HG03432 (cell line): ENCODE measurements at regions not wholly inside any gene's neighbourhood (a gene's known extent, or its start where the extent isn't known, plus 50 kb on each side); places are given as distances from the start of the nearest gene placed in this dataset.

ENCODE experiments used
- ATAC-seq: cut with Tn5 transposase; IDR thresholded peaks from one replicate; pipeline ENCODE4 v1.9.1; 2021; ENCODE audit warnings: mild to moderate bottlenecking, moderate library complexity; ENCODE audit not compliant: unreplicated experiment

DNA sequence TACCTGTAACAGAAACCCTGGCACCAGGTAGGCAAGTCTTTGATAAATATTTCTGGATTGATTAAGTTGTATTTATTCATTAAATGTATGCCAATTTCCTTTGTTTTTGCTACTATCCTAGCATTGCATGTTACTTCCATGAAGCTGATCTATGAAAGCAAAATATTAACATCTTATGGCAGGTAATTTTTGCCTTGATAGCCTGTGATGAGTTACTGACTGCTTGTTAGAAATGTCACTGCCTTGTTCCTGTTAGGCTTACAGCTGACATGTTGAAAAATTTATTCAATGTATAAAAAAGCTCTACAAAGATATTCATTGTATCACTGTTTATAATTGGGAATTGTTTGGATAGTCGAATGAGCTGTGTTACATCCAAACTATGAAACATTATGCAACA is 830.1 kb downstream of the TUSC7 start:
- no peak for ATAC-seq

DNA sequence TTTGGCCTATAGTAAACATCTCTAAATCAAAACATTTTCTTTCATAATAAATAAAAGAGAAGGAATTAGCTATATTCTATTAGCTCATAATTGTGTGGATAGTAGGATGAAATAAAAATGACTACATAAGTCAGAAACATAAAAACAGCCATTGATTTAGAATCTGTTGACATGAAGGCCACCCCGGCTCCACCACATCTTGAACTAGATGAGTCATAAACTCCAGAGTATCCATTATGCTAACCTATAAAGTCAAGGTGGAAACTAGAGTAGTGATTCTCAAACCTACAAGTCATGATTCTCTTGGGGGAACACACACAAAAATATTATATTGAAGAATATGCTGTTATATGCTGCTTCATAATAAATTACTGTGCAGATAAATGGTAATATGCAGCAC is 831.0 kb downstream of the TUSC7 start:
- no peak for ATAC-seq

DNA sequence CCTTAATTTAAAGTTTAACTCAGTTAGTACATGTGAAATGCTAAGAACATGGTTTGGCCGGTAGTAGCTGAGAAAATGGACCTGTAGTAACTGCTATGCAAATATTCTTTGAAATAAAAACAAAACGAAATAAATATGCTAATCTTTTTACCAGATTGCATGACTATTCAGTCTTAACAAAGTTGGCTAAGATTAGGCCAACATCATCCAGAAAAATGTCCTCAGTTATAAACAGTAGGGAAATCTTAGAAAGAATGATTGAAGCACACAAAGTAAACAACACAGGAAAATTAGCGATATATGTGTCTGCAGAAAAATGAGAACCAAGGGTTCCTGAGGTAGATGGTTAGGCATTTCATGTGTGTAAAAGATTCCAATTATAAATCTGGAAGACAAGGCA is 832.1 kb downstream of the TUSC7 start:
- no peak for ATAC-seq

DNA sequence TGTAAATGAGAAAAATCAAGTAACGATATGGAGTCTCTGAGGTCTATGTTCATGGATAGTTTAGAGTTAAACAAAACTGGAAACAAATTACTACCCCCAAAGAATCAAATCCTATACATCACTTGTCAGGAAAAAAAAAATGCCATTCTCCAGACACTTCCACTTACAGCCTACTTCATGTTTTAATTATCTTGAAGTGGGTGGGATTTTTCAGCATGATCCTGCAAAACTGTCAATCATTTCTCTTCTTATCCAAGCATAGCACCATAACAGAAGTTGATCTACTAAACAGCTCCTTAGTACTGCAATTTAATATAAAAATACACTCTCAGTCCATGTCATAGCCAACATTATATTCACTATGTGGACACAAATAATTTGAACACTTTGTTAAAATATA is 833.9 kb downstream of the TUSC7 start:
- no peak for ATAC-seq

DNA sequence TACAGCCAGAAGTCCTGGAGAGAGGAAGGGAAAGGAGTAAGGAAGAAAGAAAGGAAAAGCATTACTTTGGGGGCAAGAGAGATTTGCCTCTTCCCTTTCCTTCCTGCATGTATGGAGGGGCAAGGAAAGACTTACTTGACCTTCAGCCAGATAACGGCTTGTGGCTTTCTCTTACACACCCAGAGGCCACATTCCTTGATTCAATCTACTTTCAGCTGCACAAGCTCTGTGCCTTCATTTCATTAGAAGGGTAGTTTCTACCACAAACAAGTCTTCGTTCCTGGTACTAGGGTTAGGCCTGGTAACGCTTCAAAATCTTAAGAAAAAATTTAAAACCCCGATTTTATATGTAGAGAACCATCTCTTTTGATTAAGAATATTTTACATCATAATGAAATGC is 835.9 kb downstream of the TUSC7 start:
- ATAC-seq = no peak

DNA sequence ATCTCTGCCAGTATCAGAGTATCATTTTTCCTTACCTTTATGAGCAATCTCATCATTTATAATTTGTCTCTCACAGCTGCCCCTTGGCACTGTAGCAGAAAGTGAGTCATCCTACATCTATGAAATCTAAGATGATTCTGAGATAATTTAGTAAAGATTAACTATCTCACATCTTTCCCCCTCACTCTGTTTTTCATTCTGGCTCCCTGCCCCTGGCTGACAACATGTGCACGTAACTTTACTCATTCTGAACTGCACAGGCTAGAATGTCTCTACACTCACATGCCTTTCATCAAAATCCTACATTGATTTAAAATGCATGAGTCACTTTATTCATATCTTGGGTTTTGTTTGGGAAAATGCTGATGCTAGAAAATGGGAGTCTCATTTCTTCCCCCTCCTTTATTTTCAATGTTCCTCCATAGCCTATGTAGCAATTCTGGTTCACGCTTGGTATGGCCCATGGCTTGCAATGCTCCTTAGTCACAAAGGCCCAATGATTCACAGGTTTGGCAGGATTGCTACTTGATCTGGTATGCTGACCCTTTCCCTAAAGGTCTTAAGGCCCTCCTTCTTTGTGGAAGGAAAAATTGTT is 838.5 kb downstream of the TUSC7 start:
- ATAC-seq = no peak

DNA sequence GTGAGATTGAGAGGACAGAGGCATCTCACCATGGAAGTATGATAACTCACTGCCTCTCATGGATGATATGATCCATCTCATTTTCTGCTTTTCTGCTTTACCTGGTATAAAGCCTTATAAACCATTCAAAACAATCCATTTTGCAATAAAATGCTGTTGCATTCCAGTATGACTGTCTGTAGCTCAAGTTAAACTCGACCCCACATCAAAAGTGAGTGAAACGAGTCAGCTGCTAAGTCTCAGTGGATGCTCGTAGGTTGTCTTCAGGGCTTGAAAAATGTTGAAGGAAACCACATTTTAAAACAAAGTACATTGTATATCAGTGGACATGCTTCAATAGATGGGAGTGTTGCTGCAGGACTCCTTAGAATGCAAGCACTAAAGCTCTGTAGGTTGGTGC is 839.0 kb downstream of the TUSC7 start:
- no peak for ATAC-seq

DNA sequence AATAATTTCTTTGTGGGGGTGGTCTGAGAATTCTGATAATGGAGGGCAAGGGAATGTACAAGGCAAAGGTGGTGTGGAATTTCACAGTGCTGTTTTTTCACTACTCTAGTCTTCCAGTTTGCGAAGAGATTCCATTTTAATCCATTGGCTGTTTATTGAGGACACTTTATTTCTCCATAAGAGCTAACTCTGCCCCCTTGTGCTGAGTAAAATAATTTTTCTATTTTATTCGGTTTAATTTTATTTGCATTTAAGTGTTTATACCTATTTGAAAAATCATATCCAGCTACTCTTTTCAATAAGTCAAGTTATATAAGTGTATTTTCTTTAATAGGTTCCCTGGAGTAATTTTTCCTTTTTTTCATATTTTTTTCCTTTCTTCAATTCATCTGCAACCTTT is 840.1 kb downstream of the TUSC7 start:
- no peak for ATAC-seq

DNA sequence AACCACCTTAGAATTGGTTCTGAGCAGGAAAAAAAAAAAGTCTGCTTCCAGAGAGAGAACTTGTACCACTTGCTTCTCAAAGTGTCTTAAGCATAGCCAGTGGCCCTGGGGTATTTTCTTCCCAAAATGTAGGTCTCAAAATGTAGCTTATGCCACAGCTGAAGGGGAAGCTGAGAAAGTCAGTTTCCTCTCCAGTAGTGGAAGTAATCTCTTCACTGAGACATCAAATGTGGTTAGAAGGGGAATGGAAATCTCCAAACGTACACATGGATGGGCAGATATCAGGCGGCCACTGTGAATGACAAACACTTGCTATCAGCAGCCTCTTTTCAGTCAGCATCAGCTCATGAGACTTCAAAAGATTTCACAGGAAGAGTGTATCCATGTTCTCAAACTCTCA is 841.2 kb downstream of the TUSC7 start:
- no peak for ATAC-seq

DNA sequence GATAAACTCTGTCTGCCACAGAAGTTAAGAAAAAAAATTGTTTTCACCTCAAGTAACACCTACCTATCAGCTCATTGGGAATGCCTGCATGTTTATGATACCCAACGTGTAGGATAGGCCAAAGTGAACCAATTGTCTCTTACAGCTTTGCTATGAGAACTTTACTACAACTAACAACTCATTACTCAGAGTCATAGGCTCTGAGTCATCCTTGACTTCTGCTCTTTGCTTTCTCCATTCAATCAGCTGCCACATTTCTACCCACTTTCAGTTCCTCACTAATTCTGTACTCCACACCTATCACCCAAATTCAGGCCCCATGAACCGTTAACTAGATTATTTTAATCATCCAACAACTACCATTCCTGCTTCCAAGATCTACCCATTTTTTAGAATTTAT is 843.9 kb downstream of the TUSC7 start:
- peak; percentile 98 for ATAC-seq

DNA sequence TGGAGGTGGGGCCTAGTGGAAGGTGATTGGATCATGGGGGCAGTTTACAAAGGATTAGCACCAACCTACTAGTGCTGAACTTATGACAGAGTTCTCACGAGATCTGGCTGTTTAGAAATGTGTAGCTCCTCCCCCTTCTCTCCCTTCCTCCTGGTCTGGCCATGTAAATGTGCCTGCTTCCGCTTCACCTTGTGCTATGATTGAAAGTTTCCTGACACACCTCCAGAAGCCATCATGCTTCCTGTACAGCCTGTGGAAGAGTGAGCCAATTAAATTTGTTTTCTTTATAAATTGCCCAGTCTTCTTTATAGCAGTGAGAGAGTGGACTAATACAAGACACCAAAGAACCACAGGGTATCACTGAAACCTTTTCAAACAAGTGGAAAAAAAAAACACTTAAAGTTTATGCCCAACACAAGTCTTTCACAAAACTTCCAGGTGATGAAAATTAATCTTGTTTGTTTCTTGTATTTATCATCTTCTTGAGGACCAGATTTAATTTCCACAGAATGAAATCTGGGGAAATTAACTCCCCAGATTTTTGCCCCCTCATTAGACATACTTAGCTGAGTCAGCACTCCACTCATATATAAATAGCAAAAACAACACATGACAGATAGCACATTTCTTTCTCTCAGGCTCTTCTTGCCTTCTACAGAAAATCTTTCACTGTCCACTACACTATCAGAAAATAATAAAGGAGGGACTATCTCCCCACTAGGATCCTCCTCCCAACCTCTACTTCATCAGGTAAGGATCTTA is 847.2 kb downstream of the TUSC7 start:
- ATAC-seq = no peak

DNA sequence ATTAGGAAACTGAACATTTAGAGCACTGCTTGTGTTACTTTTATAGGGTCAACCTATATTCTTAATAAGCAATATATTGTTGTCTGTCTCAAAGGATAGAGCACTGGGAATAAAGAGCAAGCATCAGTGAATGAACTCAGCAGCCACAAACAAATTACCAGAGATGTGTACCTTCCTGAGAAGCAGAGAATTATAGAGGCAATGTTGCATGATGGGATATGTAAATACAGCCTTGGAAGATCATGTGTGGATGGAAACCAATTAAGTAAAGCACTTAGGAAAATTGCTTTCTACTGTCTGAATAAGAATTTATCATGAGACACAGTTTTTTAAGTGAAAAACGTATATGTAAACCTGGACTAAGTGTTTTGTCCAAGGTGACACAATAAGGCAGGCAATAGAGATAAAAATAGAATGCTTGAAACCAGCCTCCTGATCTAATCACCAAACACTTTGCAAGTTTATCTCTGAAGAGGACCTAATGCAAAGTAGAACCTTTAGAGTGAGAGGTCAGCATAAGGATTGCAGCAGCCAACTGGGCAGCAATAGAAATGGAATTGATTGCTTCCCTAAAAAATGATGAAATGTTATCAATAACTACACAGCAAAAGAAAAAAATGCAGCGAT is 848.0 kb downstream of the TUSC7 start:
- ATAC-seq = no peak

DNA sequence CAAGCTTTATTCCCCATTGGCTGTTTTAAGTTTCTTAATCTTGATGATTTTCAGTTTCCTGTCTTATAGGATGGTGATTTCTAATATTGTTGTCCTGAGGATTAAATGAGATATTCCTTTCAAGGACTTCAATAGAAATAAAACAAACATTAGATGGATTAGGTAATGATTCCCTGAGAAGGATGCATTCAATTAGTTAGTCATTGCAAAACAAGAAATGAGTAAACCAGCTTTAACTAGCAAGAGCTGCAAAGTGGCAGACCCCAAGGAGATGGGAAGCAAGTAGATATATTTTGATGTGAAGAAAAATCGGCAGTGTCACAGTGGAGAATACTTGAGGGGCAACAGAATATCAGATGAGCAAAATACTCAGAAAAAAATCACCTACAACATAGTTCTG is 849.1 kb downstream of the TUSC7 start:
- no peak for ATAC-seq

DNA sequence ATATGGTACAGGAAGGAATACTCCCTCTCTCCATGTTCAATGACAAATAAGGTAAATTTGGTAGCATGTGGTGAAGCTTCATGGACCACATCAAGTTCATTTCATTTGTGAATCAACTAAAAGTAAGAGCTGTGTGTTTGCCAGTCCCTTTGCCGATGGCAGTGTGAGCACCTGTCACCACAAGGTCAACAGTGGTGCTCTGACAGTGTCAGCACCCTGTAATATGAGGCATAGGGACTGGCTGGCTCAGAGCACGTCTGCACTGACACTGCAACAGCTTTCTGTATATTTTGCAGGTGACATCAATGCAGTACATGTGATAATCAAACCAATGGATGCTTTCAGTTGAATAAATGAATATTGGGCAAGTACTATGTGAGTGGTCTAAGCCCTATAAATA is 852.4 kb downstream of the TUSC7 start:
- no peak for ATAC-seq

DNA sequence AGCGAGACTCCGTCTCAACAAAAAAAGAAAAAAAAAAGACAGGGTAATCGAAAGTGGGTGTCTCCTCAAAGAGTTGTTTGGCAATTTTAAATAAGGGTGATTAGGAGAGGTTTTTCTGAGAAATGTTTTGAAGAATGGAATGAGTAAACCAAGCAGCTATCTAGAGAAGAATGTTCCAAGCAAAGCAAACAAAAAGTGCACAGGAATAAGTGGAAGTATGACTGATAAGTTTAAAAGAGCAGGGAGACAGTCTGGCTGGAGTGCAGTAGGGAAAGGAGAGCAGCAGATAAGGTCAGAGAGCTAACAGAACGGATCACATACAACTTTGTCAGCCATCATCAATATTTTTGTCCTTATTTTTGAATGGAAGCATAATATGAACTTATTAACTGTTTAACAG is 853.5 kb downstream of the TUSC7 start:
- ATAC-seq = no peak

DNA sequence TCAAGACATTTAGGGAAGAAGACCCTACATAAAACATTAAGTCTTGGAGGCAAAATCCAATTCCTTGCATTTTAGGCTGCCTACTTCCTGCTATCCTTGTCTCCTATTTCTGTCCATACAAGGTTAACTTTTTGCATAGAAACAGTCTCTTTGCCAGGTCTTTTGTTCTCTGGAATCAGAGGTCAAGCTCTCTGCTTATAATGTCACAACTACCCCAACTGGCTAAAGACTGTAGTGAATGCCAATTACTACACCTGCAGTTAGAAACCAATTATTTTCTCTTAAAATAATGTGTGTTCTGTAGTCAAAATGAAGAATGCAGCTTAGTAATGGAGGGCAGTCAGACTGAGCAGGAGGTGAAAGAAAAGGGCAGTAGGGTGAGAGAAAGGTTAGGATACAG is 856.2 kb downstream of the TUSC7 start:
- ATAC-seq = no peak

DNA sequence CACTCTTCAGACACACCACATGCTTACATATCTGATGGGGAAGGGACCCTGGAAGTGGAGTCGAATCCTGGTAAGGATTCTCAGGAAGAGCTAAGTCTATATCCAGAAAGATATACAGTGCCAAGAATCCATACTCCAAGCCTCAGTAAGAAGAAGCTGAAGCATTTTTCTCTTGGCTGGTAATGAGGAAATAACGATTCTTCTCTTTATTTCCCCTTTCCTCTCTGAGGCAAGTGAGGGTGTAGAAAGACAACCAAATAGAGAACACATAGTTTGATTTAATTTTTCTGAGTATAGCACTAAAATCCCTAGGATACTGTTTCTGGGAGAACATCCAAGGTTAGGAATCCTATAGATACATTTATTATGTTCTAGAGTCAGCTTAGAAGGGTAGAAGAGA is 857.3 kb downstream of the TUSC7 start:
- no peak for ATAC-seq

DNA sequence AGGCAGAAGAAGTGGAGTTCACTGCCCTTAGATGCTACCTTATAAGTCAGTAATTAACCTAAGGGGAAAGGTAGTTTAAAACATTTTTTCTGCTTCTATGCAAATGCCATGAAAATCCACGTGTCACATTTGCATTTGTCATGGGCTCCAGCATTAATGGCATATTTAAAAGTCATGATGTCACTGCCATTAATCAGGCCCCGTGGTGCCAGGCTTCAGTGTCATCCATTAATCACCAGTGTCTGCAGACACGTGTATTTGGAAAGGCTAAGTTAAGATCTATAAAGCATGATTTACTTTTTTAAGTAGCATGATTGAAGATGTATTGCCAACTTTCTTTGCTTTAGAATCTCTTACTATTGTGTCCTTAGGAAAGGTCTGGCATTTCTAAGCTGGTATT is 857.8 kb downstream of the TUSC7 start:
- no peak for ATAC-seq

DNA sequence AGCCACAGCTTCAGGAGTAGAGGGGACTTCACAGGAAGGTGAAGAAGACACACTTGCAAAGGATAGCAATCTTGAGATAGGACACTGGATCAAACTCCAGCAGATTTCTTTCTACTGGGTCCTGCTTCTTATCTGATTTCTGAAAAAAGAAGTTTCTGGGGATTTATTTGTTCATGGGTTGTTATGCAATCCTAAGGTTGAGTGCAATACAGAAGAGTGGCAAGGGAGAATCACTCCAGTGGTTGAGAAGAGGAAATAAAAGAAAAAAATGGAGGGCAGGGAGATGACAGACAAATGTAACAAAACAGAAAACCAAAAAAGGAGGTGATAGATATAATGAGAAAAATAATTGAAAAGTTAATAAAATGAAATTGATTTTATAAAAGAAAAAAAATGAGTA is 858.3 kb downstream of the TUSC7 start:
- no peak for ATAC-seq

DNA sequence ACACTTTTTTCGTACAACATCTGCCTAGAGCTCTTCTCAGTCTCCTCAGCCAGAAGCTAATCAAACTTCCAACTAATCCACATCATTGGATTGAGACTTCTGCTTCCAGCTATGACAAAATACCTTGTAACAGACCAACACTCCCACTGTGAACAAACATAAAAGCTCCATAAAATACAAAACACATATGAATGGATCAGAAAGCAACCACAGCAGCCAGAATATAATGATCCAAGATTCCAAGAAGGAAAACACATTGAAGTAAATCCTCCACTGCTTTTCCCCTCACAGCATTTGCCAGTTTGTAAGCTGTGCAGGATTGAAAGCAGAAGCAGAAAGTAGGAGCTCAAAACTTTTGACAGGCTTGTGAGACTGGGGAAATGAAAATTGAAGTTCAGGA is 863.2 kb downstream of the TUSC7 start:
- ATAC-seq = no peak

DNA sequence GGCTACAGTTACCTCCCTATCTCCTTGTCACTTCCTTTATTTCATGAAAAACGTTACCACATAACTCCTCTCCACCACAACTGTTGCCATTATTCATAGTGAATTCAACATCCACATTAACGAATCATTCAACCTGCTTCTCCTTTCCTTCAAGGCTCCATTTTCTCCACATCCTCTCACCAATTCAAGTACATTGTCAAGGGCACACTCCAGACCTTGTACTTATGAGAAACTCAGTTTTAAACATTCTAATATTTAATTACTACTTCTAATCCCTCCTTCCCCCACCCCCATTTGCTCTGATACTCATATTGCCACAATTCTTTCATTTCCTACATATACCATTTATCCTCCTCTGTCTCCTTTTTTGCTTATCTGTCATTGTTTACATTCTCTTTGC is 871.2 kb downstream of the TUSC7 start:
- ATAC-seq = no peak

DNA sequence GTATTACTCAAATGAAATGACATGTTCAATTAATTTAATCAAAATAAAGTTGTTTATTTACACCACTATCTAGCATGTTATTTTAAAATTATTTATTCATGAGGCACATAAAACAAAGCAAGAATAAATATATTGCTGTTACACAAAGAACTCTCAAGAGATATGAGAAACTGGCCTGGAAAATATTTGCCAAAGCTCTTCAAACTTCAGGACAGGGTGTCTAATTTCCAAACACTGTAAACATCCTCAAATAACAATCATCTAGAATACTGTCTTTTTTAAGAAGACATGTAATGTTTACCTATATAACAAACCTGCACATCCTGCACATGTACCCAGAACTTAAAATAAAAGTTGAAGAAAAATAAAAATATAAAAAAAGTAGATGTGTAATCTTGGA is 876.6 kb downstream of the TUSC7 start:
- no peak for ATAC-seq

DNA sequence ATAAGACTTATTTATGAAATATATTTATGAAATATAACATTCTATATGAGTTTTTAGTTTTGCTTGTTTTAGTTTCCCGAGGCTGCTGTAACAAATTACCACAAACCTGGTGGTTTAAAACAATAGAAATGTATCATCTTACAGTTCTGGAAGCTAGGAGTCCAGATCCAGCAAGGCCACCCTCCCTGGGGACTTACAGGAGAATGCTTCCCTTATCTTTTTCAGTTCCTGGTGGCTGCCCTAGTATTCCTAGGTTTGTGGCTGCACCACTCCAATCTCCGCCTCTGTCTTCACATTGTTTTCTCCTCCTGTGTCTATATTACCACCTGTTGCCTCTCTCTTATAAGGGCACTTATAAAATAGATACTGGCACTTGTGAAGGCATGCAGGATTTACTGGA is 877.8 kb downstream of the TUSC7 start:
- no peak for ATAC-seq
